Hepatocyte (in vitro differentiated cells): ENCODE measurements at regions not wholly inside any gene's neighbourhood (a gene's known extent, or its start where the extent isn't known, plus 50 kb on each side); places are given as distances from the start of the nearest gene placed in this dataset.

Experiments used
- CTCF ChIP-seq: fragments of 200-600 bp; sonication (generic); IDR thresholded peaks from 2 replicates; pipeline ENCODE4 v1.5.1; 2016; ENCODE audit warnings: antibody characterized with exemption, mild to moderate bottlenecking; ENCODE audit not compliant: poor library complexity
- EZH2 ChIP-seq: fragments of 200-600 bp; sonication (generic); IDR thresholded peaks from 2 replicates; pipeline ENCODE4 v1.6.1; 2016; ENCODE audit warnings: antibody characterized with exemption, mild to moderate bottlenecking, borderline replicate concordance
- EZH2phosphoT487 ChIP-seq: fragments of 200-600 bp; sonication (generic); IDR thresholded peaks from one replicate; pipeline ENCODE4 v1.6.1; 2018; ENCODE audit warnings: antibody characterized with exemption, mild to moderate bottlenecking, low read depth, moderate library complexity; ENCODE audit not compliant: unreplicated experiment, severe bottlenecking

- no peak for TF ChIP-seq CTCF
- no peak for TF ChIP-seq EZH2
- no peak for TF ChIP-seq EZH2phosphoT487
Observed at GRCh38 chr5:124921694-124922093, 175.3 kb upstream of the ZNF608 start.
